HAP-1 (cell line): ENCODE measurements at regions not wholly inside any gene's neighbourhood (a gene's known extent, or its start where the extent isn't known, plus 50 kb on each side); places are given as distances from the start of the nearest gene placed in this dataset.
A peak's percentile ranks its signal among the peaks of the same experiment; 100 is the strongest.

Source experiments
- DNase-seq, 2 experiments: peaks; one replicate each; pipeline ENCODE4 v3.0.0-alpha.2; 2016 to 2020; ENCODE audit warnings: low spot score in 2 of 2
- H3K27me3 ChIP-seq: fragments of 250-450 bp; sonication (Bioruptor Pico); 2 replicates; pipeline ENCODE4 v1.5.1; 2020; ENCODE audit warnings: low read depth, mild to moderate bottlenecking, moderate library complexity
- H3K36me3 ChIP-seq: fragments of 250-450 bp; sonication (Bioruptor Pico); replicated peaks from 2 replicates; pipeline ENCODE4 v1.5.1; 2020; ENCODE audit warnings: mild to moderate bottlenecking
- H3K4me1 ChIP-seq: fragments of 250-450 bp; sonication (Bioruptor Pico); 2 replicates; pipeline ENCODE4 v1.5.1; 2020; ENCODE audit warnings: mild to moderate bottlenecking
- H3K4me3 ChIP-seq: fragments of 250-450 bp; sonication (Bioruptor Pico); 2 replicates; pipeline ENCODE4 v1.5.1; 2020; ENCODE audit warnings: mild to moderate bottlenecking, moderate library complexity
- H3K9me3 ChIP-seq: fragments of 250-450 bp; sonication (Bioruptor Pico); 2 replicates; pipeline ENCODE4 v1.5.1; 2020; ENCODE audit warnings: mild to moderate bottlenecking, moderate library complexity
- in situ Hi-C: fragments of 300-500 bp; cut with MboI; formaldehyde crosslinking; loops from 3 replicates; pipeline ENCODE4 v1.14.3; 2020; ENCODE audit warnings: low sequenced_read_pairs, inconsistent platforms, mixed read lengths

- H3K36me3 ChIP-seq: no peaks in the 10 kb centered on the region
- DNase-seq: no peak
- H3K9me3 ChIP-seq: no peaks in the 10 kb centered on the region
- no peaks in the 10 kb centered on the region for H3K27me3 ChIP-seq
- in situ Hi-C loops: no loop called here
- no peaks in the 10 kb centered on the region for H3K4me1 ChIP-seq
- no peak overlapping the region for H3K4me3 ChIP-seq
Measured at GRCh38 chr10:88154596-88155250, 291.3 kb downstream of the PTEN start.

DNA sequence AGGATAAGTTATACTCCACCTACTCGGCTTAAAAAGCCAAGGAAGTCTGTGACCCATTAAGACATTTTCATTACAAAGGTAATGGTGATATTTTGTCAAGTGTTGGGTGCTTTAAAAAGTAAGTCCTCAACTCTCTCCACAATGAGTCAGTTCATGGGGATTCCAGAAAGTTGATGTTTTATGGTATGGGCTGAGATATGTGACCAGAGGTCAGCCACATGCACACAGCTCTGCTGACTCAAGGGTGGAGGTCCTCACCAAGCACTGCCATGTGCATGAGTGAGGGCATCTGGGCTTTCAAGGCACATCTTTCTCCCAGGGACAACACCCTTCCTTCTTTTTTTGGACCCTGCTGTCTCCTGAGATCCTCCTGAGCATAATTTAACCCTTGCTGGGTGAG lies 292.9 kb downstream of the PTEN start:
- no peak for DNase-seq
- Histone ChIP-seq H3K36me3 (no peaks in the 10 kb centered on the region), H3K9me3 (no peaks in the 10 kb centered on the region), H3K27me3 (no peaks in the 10 kb centered on the region), H3K4me3 (no peak overlapping the region), H3K4me1 (no peaks in the 10 kb centered on the region)
- in situ Hi-C loops: no loop called here

- DNase-seq: no peak
- Histone ChIP-seq H3K4me1 (no peaks in the 10 kb centered on the region), H3K9me3 (no peaks in the 10 kb centered on the region), H3K4me3 (no peak overlapping the region), H3K27me3 (no peaks in the 10 kb centered on the region), H3K36me3 (no peaks in the 10 kb centered on the region)
- in situ Hi-C loops: no loop called here
Measured at GRCh38 chr10:88157981-88158465, 294.6 kb downstream of the PTEN start.

GRCh38 chr10:88158526-88159122 lies 295.2 kb downstream of the PTEN start:
- in situ Hi-C loops: no loop called here
- Histone ChIP-seq H3K36me3 (no peaks in the 10 kb centered on the region), H3K4me1 (no peaks in the 10 kb centered on the region), H3K9me3 (no peaks in the 10 kb centered on the region), H3K27me3 (no peaks in the 10 kb centered on the region), H3K4me3 (no peak overlapping the region)
- no peak for DNase-seq

- in situ Hi-C loops: no loop called here
- no peaks in the 10 kb centered on the region for H3K4me1 ChIP-seq
- no peaks in the 10 kb centered on the region for H3K36me3 ChIP-seq
- no peaks in the 10 kb centered on the region for H3K9me3 ChIP-seq
- H3K27me3 ChIP-seq: no peaks in the 10 kb centered on the region
- H3K4me3 ChIP-seq: no peak overlapping the region
- DNase-seq: no peak
Measured at GRCh38 chr10:88159127-88159829, 295.9 kb downstream of the PTEN start.

GRCh38 chr10:88161070-88161469 lies 297.6 kb downstream of the PTEN start:
- H3K4me1 ChIP-seq: peaks cover 6% of the 10 kb centered on the region
- no peak for DNase-seq
- in situ Hi-C loops: no loop called here

DNA sequence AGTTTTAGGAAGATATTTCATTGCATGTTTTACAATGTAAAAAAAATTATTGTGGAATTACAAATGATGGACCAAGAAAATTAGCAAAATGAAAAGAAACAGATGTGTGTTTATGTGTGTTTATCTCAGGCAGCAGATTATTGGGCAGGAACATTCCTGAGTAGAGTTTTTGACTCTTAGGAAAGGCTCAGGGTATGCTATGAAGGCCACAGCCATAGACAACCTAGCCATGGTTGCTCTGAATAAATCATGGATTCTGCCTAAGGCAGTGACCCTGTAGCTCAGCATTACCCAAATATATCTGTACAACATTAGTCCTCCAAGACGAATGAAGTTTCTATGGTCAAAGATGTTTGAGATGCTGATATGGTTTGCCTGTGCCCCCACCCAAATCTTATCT lies 298.3 kb downstream of the PTEN start:
- no peak overlapping the region for H3K4me3 ChIP-seq
- DNase-seq: no peak
- H3K4me1 ChIP-seq: peaks cover 12% of the 10 kb centered on the region
- no peaks in the 10 kb centered on the region for H3K27me3 ChIP-seq
- no peaks in the 10 kb centered on the region for H3K36me3 ChIP-seq
- H3K9me3 ChIP-seq: no peaks in the 10 kb centered on the region
- in situ Hi-C loops: no loop called here

More at GRCh38 chr10:88161070-88161469, 297.6 kb downstream of the PTEN start:
- Histone ChIP-seq H3K4me3 (no peak overlapping the region), H3K27me3 (no peaks in the 10 kb centered on the region), H3K36me3 (no peaks in the 10 kb centered on the region), H3K9me3 (no peaks in the 10 kb centered on the region)

DNA sequence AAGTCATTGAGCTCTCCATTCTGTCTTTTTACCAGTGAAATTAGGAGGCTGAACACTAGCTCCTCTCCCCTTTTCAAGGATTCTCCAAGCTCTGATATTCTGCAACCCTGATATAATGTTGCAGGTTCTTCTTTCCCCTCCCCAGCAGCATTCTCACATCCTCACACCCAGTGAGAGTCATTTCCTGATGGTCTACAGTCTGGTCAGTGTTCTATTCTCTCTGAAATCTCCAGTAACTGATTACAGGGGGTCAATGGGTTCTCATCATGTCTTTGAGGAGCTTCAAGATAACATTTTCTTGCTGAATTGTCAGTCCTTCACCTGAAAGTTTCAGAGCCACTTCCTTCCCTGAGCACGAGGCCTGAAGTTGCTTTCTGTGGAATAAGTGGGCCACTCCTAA lies 299.4 kb downstream of the PTEN start:
- no peak overlapping the region for H3K4me3 ChIP-seq
- H3K9me3 ChIP-seq: no peaks in the 10 kb centered on the region
- DNase-seq: no peak
- in situ Hi-C loops: no loop called here
- H3K27me3 ChIP-seq: no peaks in the 10 kb centered on the region
- H3K4me1 ChIP-seq: peaks cover 12% of the 10 kb centered on the region
- no peaks in the 10 kb centered on the region for H3K36me3 ChIP-seq

- DNase-seq: no peak
- no peaks in the 10 kb centered on the region for H3K27me3 ChIP-seq
- H3K4me1 ChIP-seq: peaks cover 12% of the 10 kb centered on the region
- no peak overlapping the region for H3K4me3 ChIP-seq
- no peaks in the 10 kb centered on the region for H3K36me3 ChIP-seq
- H3K9me3 ChIP-seq: no peaks in the 10 kb centered on the region
- in situ Hi-C loops: no loop called here
Measured at GRCh38 chr10:88163572-88163971, 300.1 kb downstream of the PTEN start.

DNA sequence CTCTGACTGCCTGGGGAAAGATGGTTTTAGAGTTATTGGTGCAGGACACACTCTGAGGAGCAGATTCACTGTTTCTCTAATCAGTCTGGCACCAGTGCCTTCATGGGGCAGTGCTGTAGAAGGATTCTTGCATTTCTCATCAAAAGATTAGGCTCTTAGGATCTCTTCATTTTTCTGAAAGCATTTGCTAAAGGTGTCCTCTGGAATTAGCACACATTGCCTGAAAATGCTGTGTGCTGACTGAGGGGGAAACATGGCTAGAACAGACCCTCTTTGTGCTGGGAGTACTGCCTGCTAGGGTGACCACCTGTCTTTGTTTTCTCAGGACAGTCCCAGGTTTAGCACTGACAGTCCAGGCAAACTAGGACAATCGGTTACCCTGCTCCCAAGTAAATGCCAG lies 301.0 kb downstream of the PTEN start:
- Histone ChIP-seq H3K4me1 (peaks cover 12% of the 10 kb centered on the region), H3K36me3 (no peaks in the 10 kb centered on the region), H3K27me3 (no peaks in the 10 kb centered on the region), H3K9me3 (no peaks in the 10 kb centered on the region), H3K4me3 (no peak overlapping the region)
- in situ Hi-C loops: no loop called here
- no peak for DNase-seq

GRCh38 chr10:88165849-88166271 lies 302.4 kb downstream of the PTEN start:
- Histone ChIP-seq H3K4me3 (no peak overlapping the region), H3K36me3 (no peaks in the 10 kb centered on the region), H3K4me1 (peaks cover 12% of the 10 kb centered on the region), H3K27me3 (no peaks in the 10 kb centered on the region), H3K9me3 (no peaks in the 10 kb centered on the region)
- DNase-seq: peak; percentile 33 to 58
- in situ Hi-C loops: no loop called here

GRCh38 chr10:88168171-88169036 lies 305.0 kb downstream of the PTEN start:
- H3K9me3 ChIP-seq: no peaks in the 10 kb centered on the region
- no peak for DNase-seq
- peaks cover 12% of the 10 kb centered on the region for H3K4me1 ChIP-seq
- H3K27me3 ChIP-seq: no peaks in the 10 kb centered on the region
- H3K4me3 ChIP-seq: no peak overlapping the region
- no peaks in the 10 kb centered on the region for H3K36me3 ChIP-seq
- in situ Hi-C loops: no loop called here

DNA sequence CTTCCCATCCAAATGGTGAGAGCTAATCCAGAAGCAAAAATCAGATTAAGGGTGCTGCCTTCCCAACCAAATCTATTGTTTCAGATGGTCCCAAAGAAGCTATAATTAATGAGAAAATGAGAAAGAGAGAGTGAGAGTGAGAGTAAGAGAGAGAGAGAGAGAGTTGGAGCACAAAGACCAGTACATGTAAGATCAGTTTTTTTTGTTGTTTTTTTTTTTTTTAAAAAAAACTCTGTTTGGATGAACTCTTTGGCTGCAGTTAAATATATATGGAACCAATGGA lies 305.6 kb downstream of the PTEN start:
- in situ Hi-C loops: no loop called here
- Histone ChIP-seq H3K4me3 (no peak overlapping the region), H3K36me3 (no peaks in the 10 kb centered on the region), H3K9me3 (no peaks in the 10 kb centered on the region), H3K4me1 (peaks cover 12% of the 10 kb centered on the region), H3K27me3 (no peaks in the 10 kb centered on the region)
- no peak for DNase-seq

DNA sequence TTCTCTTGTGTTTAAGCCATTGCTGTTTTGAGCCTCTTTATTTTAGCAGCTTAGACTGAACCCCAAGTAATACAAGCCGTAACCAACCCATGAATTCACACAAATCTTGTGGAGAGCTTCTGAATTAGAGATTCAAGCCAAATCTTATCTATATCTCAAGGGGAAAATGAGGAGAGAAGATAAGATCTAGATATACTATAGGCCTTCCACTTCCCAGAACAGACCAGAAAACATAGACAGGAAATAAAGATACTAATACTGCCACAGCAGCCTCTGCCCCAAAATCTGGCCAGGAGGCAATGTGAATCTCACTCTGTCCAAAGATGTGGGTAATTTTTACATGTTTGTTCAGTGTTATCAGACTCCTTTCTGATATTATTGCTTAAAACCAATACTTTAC lies 307.2 kb downstream of the PTEN start:
- no peak overlapping the region for H3K4me3 ChIP-seq
- H3K4me1 ChIP-seq: peaks cover 8% of the 10 kb centered on the region
- H3K27me3 ChIP-seq: no peaks in the 10 kb centered on the region
- in situ Hi-C loops: no loop called here
- H3K9me3 ChIP-seq: no peaks in the 10 kb centered on the region
- no peaks in the 10 kb centered on the region for H3K36me3 ChIP-seq
- no peak for DNase-seq
